SU-DHL-6 (cell line): ENCODE measurements at regions not wholly inside any gene's neighbourhood (a gene's known extent, or its start where the extent isn't known, plus 50 kb on each side); places are given as distances from the start of the nearest gene placed in this dataset.

Source experiments
- H2AFZ ChIP-seq: fragments of 200-600 bp; sonication (generic); 2 replicates; pipeline ENCODE4 v1.6.1; 2014; ENCODE audit warnings: low read depth, mild to moderate bottlenecking, moderate library complexity, mixed read lengths, antibody characterized with exemption, low read length; ENCODE audit not compliant: severe bottlenecking
- H3F3A ChIP-seq: fragments of 200-600 bp; shearing (Covaris generic); 2 replicates; pipeline ENCODE4 v1.6.0; 2016; ENCODE audit warnings: antibody characterized with exemption, mild to moderate bottlenecking; ENCODE audit not compliant: insufficient read depth
- H3K27ac ChIP-seq: fragments of 200-600 bp; sonication (generic); 2 replicates; pipeline ENCODE4 v1.5.1; 2016; ENCODE audit warnings: low read depth, mild to moderate bottlenecking, low read length, moderate library complexity, mixed read lengths
- H3K27me3 ChIP-seq: fragments of 200-600 bp; sonication (generic), shearing (Covaris generic); 2 replicates; pipeline ENCODE4 v1.6.0; 2014; ENCODE audit warnings: mild to moderate bottlenecking, low read length
- H3K36me3 ChIP-seq: fragments of 200-600 bp; sonication (generic); 2 replicates; pipeline ENCODE4 v1.6.1; 2014; ENCODE audit warnings: mild to moderate bottlenecking, low read length, mixed read lengths
- H3K4me2 ChIP-seq: fragments of 300-600, 200-600 bp; shearing (Covaris generic), sonication (generic); 2 replicates; pipeline ENCODE4 v1.6.0; 2014; ENCODE audit warnings: low read length, low read depth, mild to moderate bottlenecking; ENCODE audit not compliant: poor library complexity, severe bottlenecking
- H3K4me3 ChIP-seq: fragments of 200-600 bp; sonication (generic); 2 replicates; pipeline ENCODE4 v1.5.1; 2014; ENCODE audit warnings: antibody characterized with exemption, low read length, mild to moderate bottlenecking, mixed read lengths; ENCODE audit not compliant: insufficient read depth, poor library complexity, severe bottlenecking
- H3K79me2 ChIP-seq: fragments of 200-600 bp; sonication (generic); 2 replicates; pipeline ENCODE4 v1.6.1; 2014; ENCODE audit warnings: mild to moderate bottlenecking, low read length, moderate library complexity; ENCODE audit not compliant: insufficient read depth
- H3K9ac ChIP-seq: fragments of 200-600 bp; sonication (generic); 2 replicates; pipeline ENCODE4 v1.7.0; 2014; ENCODE audit warnings: mild to moderate bottlenecking, low read length
- H3K9me2 ChIP-seq: fragments of 200-600 bp; sonication (generic); replicated peaks from 2 replicates; pipeline ENCODE4 v1.6.1; 2014; ENCODE audit warnings: low read length; ENCODE audit not compliant: insufficient read depth
- H3K9me3 ChIP-seq: fragments of 200-600 bp; sonication (generic); 2 replicates; pipeline ENCODE4 v1.6.1; 2014; ENCODE audit warnings: low read length, mixed read lengths; ENCODE audit not compliant: insufficient read depth
- H4K20me1 ChIP-seq: fragments of 200-600 bp; sonication (generic); 2 replicates; pipeline ENCODE4 v1.6.1; 2014; ENCODE audit warnings: low read depth, mild to moderate bottlenecking, antibody characterized with exemption, low read length, moderate library complexity, mixed read lengths
- CTCF ChIP-seq: fragments of 200-600 bp; sonication (generic); IDR thresholded peaks from one replicate; pipeline ENCODE4 v1.5.1; 2017; ENCODE audit warnings: antibody characterized with exemption, mild to moderate bottlenecking, low read length, moderate library complexity; ENCODE audit not compliant: insufficient read depth, poor library complexity, severe bottlenecking
- EZH2phosphoT487 ChIP-seq: fragments of 200-600 bp; sonication (generic), shearing (Covaris generic); conservative IDR thresholded peaks from 2 replicates; pipeline ENCODE4 v1.6.1; 2018; ENCODE audit warnings: mild to moderate bottlenecking, antibody characterized with exemption, low read length, moderate library complexity, mixed read lengths

DNA sequence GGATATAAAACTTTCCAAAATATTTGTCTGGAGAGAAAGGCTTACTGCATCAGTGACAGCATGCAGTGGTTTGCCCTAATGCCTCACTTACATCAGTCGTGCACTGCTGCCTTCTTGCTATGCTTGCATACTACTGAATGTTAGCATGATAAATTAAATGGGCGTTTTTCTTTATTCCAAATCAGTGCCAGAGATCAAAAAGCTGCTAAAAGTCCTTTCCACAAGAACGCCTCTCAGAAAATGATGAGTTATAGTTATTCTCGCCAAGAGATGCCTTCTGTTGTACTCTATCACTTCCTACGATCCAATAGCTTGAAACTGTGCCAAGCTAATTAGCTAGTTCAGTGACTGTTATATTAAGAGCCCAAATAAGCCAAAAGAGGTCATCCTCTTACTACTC, 345.8 kb upstream of the ROBO2 start:
- no peaks in the 10 kb centered on the region for H3F3A ChIP-seq
- no peak overlapping the region for H3K9ac ChIP-seq
- H3K4me2 ChIP-seq = no peak overlapping the region
- H3K9me2 ChIP-seq = no peaks in the 10 kb centered on the region
- TF ChIP-seq EZH2phosphoT487 (no peak), CTCF (no peak)
- no peaks in the 10 kb centered on the region for H3K79me2 ChIP-seq
- no peak overlapping the region for H3K27ac ChIP-seq
- no peak overlapping the region for H2AFZ ChIP-seq
- H3K4me3 ChIP-seq = no peak overlapping the region
- no peaks in the 10 kb centered on the region for H3K36me3 ChIP-seq
- H3K9me3 ChIP-seq = no peaks in the 10 kb centered on the region
- H3K27me3 ChIP-seq = no peaks in the 10 kb centered on the region
- no peaks in the 10 kb centered on the region for H4K20me1 ChIP-seq

DNA sequence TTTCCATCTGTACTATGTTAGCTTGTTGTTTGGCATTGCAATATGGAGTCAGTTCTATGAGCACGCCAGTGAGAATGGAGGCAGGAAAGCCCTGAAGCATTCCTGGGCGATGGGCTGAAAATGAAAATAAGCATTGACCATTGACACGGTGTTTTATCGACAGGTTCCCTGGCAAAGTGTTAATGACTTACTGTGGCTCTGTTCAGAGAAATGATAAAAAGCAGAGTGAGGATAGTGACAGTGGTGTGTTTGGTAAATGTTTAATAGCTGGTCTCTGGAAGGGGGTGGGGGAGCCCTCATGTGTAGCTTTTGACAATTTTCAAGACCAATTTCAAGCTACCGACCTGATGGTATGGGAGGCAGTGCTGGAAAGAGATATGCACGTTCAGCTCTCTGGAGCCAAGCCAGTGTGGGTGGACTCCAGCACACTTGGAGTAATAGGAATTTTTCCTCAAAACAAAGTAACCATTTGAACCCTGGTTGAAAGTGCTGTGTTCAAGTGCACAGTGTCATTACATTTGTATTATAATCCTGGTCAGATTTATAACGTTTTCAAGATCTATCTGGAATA, 341.7 kb upstream of the ROBO2 start:
- Histone ChIP-seq H4K20me1 (no peaks in the 10 kb centered on the region), H3K4me2 (no peak overlapping the region), H3K36me3 (no peaks in the 10 kb centered on the region), H3F3A (no peaks in the 10 kb centered on the region), H3K27ac (no peak overlapping the region), H3K9me3 (no peaks in the 10 kb centered on the region), H3K4me3 (no peak overlapping the region), H3K27me3 (no peaks in the 10 kb centered on the region), H3K9ac (no peak overlapping the region), H3K79me2 (no peaks in the 10 kb centered on the region), H2AFZ (no peak overlapping the region), H3K9me2 (no peaks in the 10 kb centered on the region)
- TF ChIP-seq EZH2phosphoT487 (no peak), CTCF (no peak)

DNA sequence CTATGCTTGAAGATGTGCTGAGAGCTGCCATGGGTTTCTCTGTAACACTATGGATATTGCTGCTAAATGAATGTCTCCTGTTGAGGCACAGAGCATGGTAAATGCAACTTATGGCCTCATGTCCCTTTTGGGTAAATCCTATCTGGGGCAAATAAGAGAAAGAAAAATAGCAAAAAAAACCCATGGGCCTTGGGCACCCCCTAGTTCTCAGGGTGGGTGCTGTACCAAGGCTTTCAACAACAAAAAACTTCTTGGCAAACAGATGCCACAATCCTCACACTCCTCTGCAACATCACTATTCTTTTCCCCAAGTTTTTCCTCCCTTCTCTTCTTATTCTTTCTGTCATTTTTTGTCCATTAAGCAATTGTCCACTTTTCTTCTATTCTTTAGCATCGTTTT, 340.1 kb upstream of the ROBO2 start:
- Histone ChIP-seq H3K9ac (no peak overlapping the region), H3K27ac (no peak overlapping the region), H3K4me2 (no peak overlapping the region), H3K9me3 (no peaks in the 10 kb centered on the region), H3K4me3 (no peak overlapping the region), H3K27me3 (no peaks in the 10 kb centered on the region), H4K20me1 (no peaks in the 10 kb centered on the region), H3K79me2 (no peaks in the 10 kb centered on the region), H3K36me3 (no peaks in the 10 kb centered on the region), H3K9me2 (no peaks in the 10 kb centered on the region), H2AFZ (no peak overlapping the region), H3F3A (no peaks in the 10 kb centered on the region)
- TF ChIP-seq EZH2phosphoT487 = no peak
- TF ChIP-seq CTCF = no peak
